ENCODE measurements at regions not wholly inside any gene's neighbourhood (a gene's known extent, or its start where the extent isn't known, plus 50 kb on each side); places are given as distances from the start of the nearest gene placed in this dataset.
A peak's percentile ranks its signal among the peaks of the same experiment; 100 is the strongest.

DNA sequence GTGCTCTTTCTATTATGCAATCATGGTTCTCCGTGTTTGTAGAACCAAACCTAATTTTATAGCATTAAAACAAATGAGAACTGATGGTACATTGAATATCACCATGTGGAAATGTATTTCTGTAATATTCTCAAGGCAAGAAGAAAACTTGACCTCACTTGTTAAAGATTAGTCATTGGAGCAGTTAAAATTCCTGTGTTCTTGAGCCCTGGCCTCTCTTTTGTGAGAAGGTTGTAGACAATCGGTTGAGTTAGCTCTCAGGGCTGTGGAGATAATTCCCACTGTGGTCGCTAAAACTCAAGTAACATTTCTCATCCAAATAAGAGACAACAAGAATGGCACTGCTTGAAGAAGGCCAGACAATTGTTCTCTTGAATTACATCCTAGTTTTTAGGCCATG is 216.0 kb upstream of the KLF4 start:
- H3K79me1 ChIP-seq (ENCODE audit: low read depth in 1 of 2, low read length in 2 of 2) = no peaks in the 10 kb centered on the region
- WGBS, 2 experiments (ENCODE audit: extremely low coverage in 2 of 2, insufficient read length in 1 of 2) = no CpG with 5 or more reads among the region's 3 CpGs
- ATAC-seq (ENCODE audit: low read depth) = no peak
- no peak overlapping the region for H4K5ac ChIP-seq (ENCODE audit: low read depth, low read length)
- H2BK15ac ChIP-seq (ENCODE audit: low read depth, low read length) = peak overlapping the region; percentile 36; the same call in 1 of the 3 replicates
- no peak overlapping the region for H3K4me2 ChIP-seq (ENCODE audit: low read depth, low read length)
- BruUV-seq (replicated peaks) = no TSS peak
- no peak overlapping the region for H3K27ac ChIP-seq (ENCODE audit: insufficient read depth, low read length)
- no peak overlapping the region for H3K4me3 ChIP-seq (ENCODE audit: insufficient read depth, low read depth, low read length)
- H2BK5ac ChIP-seq (ENCODE audit: low read depth, low read length, poor library complexity, severe bottlenecking) = no peak overlapping the region
- H3K9ac ChIP-seq (ENCODE audit: low read depth, low read length) = no peak overlapping the region
- H3K23ac ChIP-seq (ENCODE audit: low read depth, low read length) = no peak overlapping the region
- dilution Hi-C loops (cut with HindIII; ENCODE audit: low sequenced_read_pairs, unreplicated experiment) = no loop called here
- no peaks in the 10 kb centered on the region for H4K20me1 ChIP-seq (ENCODE audit: insufficient read depth, low read length)
- peaks cover 11% of the 10 kb centered on the region; the same call in 1 of the 2 replicates for H3K9me1 ChIP-seq (ENCODE audit: insufficient read depth, low read length)
- POLR2A ChIA-PET (ENCODE audit: unreplicated experiment) = no interaction called here
- peaks cover 6% of the 10 kb centered on the region for H3K4me1 ChIP-seq (ENCODE audit: control insufficient read depth, insufficient read depth, low read length)
- no peak overlapping the region for H3K56ac ChIP-seq (ENCODE audit: extremely low read depth, insufficient read depth, low read length)
- no peaks in the 10 kb centered on the region; the same call in 1 of the 2 replicates for H3K27me3 ChIP-seq (ENCODE audit: control insufficient read depth, insufficient read depth, low read length)
- no peak for DNase-seq
- intact Hi-C loops (cut with micrococcal nuclease) = loop anchor here (5.0 to 10.0 kb wide), 2 partner anchors 68 to 859 kb away; no protein-coding TSS in a partner anchor
- H3K9me3 ChIP-seq (ENCODE audit: control insufficient read depth, insufficient read depth, low read length) = no peaks in the 10 kb centered on the region
- H2AFZ ChIP-seq (replicated peaks; ENCODE audit: low read length, poor library complexity) = no peak overlapping the region
- TF ChIP-seq MAZ (IDR thresholded peaks at IDR 0.05; ENCODE audit: borderline replicate concordance, low read depth, low read length) (no peak), MXI1 (IDR thresholded peaks at IDR 0.05; ENCODE audit: borderline replicate concordance, low read depth, low read length) (no peak), CEBPB (IDR thresholded peaks at IDR 0.05; ENCODE audit: low read depth, low read length) (0 out of 2 replicates have a peak, but pooled peaks have one; percentile 16), BHLHE40 (IDR thresholded peaks at IDR 0.05; ENCODE audit: low read depth, low read length) (no peak), NFE2L2 (IDR thresholded peaks at IDR 0.05; ENCODE audit: low read depth, low read length) (no peak)
- TF ChIP-seq, protein P1, sequence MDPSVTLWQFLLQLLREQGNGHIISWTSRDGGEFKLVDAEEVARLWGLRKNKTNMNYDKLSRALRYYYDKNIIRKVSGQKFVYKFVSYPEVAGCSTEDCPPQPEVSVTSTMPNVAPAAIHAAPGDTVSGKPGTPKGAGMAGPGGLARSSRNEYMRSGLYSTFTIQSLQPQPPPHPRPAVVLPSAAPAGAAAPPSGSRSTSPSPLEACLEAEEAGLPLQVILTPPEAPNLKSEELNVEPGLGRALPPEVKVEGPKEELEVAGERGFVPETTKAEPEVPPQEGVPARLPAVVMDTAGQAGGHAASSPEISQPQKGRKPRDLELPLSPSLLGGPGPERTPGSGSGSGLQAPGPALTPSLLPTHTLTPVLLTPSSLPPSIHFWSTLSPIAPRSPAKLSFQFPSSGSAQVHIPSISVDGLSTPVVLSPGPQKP (IDR thresholded peaks at IDR 0.05; ENCODE audit: borderline replicate concordance, low read depth, low read length) = no peak
- TF ChIP-seq, protein P2, sequence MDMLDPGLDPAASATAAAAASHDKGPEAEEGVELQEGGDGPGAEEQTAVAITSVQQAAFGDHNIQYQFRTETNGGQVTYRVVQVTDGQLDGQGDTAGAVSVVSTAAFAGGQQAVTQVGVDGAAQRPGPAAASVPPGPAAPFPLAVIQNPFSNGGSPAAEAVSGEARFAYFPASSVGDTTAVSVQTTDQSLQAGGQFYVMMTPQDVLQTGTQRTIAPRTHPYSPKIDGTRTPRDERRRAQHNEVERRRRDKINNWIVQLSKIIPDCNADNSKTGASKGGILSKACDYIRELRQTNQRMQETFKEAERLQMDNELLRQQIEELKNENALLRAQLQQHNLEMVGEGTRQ (IDR thresholded peaks at IDR 0.05; ENCODE audit: low read depth, low read length) = no peak
- H4K8ac ChIP-seq (ENCODE audit: low read depth in 2 of 2, low read length in 2 of 2) = no peak overlapping the region
- no peak overlapping the region for H2AK9ac ChIP-seq (replicated peaks; ENCODE audit: low read depth, low read length, poor library complexity)
- no peak overlapping the region for H2AK5ac ChIP-seq (ENCODE audit: low read depth, low read length)
- H2BK120ac ChIP-seq (ENCODE audit: low read depth, low read length) = no peak overlapping the region
- CTCF ChIA-PET = no interaction called here
- no peak overlapping the region for H3K4ac ChIP-seq (ENCODE audit: low read depth, low read length)
- H3K36me3 ChIP-seq (ENCODE audit: control insufficient read depth, insufficient read depth, low read length) = no peaks in the 10 kb centered on the region
- no peak overlapping the region for H4K91ac ChIP-seq (ENCODE audit: insufficient read depth, low read depth, low read length)
- in situ Hi-C loops (cut with MboI; ENCODE audit: low sequenced_read_pairs) = no loop called here
- no peak overlapping the region for H3K18ac ChIP-seq (ENCODE audit: low read depth, low read length)
- H3K14ac ChIP-seq (replicated peaks; ENCODE audit: low read depth, low read length) = no peak overlapping the region
- H2BK20ac ChIP-seq (ENCODE audit: low read depth, low read length) = no peak overlapping the region
